GM23338 (cell line): ENCODE measurements at regions not wholly inside any gene's neighbourhood (a gene's known extent, or its start where the extent isn't known, plus 50 kb on each side); places are given as distances from the start of the nearest gene placed in this dataset.

Experiments used
- ATAC-seq: fragments of 200-7000 bp; cut with Tn5 transposase; 3 replicates; pipeline ENCODE4 v1.9.1; 2020
- DNase-seq: peaks from one replicate; pipeline ENCODE4 v3.0.0-alpha.2; 2015; ENCODE audit warnings: low spot score
- H2AFZ ChIP-seq: fragments of 200-600 bp; sonication (generic); 2 replicates; pipeline ENCODE4 v1.8.0; 2016; ENCODE audit warnings: antibody characterized with exemption, mild to moderate bottlenecking, moderate library complexity
- H3F3A ChIP-seq: fragments of 200-600 bp; sonication (generic); replicated peaks from 2 replicates; pipeline ENCODE4 v1.8.0; 2017; ENCODE audit warnings: antibody characterized with exemption, mixed run types, low read depth
- H3K27ac ChIP-seq: fragments of 200-600 bp; sonication (generic); 2 replicates; pipeline ENCODE4 v1.6.1; 2016; ENCODE audit warnings: low read depth
- H3K27me3 ChIP-seq: fragments of 200-600 bp; sonication (generic); 2 replicates; pipeline ENCODE4 v1.8.0; 2016; ENCODE audit warnings: mild to moderate bottlenecking, mixed run types, moderate library complexity; ENCODE audit not compliant: insufficient read depth
- H3K36me3 ChIP-seq: fragments of 200-600 bp; sonication (generic); 2 replicates; pipeline ENCODE4 v1.8.0; 2016; ENCODE audit warnings: mild to moderate bottlenecking; ENCODE audit not compliant: insufficient read depth
- H3K4me1 ChIP-seq: fragments of 200-600 bp; sonication (generic); 2 replicates; pipeline ENCODE4 v1.8.0; 2016; ENCODE audit warnings: mild to moderate bottlenecking, moderate library complexity; ENCODE audit not compliant: insufficient read depth
- H3K4me2 ChIP-seq: fragments of 200-600 bp; sonication (generic); 2 replicates; pipeline ENCODE4 v1.7.1; 2017; ENCODE audit warnings: mixed run types
- H3K4me3 ChIP-seq: fragments of 200-600 bp; sonication (generic); 2 replicates; pipeline ENCODE4 v1.6.1; 2016; ENCODE audit warnings: mixed run types
- H3K79me2 ChIP-seq: fragments of 200-600 bp; sonication (generic); replicated peaks from 2 replicates; pipeline ENCODE4 v1.8.0; 2017; ENCODE audit warnings: mild to moderate bottlenecking; ENCODE audit not compliant: insufficient read depth
- H3K9me2 ChIP-seq: fragments of 200-600 bp; sonication (generic); 2 replicates; pipeline ENCODE4 v1.8.0; 2017; ENCODE audit not compliant: insufficient read depth
- H4K20me1 ChIP-seq: fragments of 200-600 bp; sonication (generic); replicated peaks from 2 replicates; pipeline ENCODE4 v1.8.0; 2017; ENCODE audit warnings: mild to moderate bottlenecking; ENCODE audit not compliant: insufficient read depth
- H3K27ac Mint-ChIP-seq: 2 replicates; pipeline ENCODE4 v1.8.0; 2020; ENCODE audit warnings: inconsistent platforms, mild to moderate bottlenecking, moderate library complexity, mixed read lengths
- H3K27me3 Mint-ChIP-seq: 3 replicates; pipeline ENCODE4 v1.8.0; 2022; ENCODE audit warnings: low read depth, mild to moderate bottlenecking, moderate library complexity, mixed read lengths, inconsistent platforms; ENCODE audit not compliant: insufficient read depth, poor library complexity
- H3K36me3 Mint-ChIP-seq: 3 replicates; pipeline ENCODE4 v1.8.0; 2021; ENCODE audit warnings: low read depth, mild to moderate bottlenecking, inconsistent platforms, moderate library complexity, mixed read lengths
- H3K4me1 Mint-ChIP-seq: 3 replicates; pipeline ENCODE4 v1.8.0; 2020; ENCODE audit warnings: mild to moderate bottlenecking, inconsistent platforms, mixed read lengths
- H3K4me3 Mint-ChIP-seq: 3 replicates; pipeline ENCODE4 v1.8.0; 2021; ENCODE audit warnings: moderate library complexity, mild to moderate bottlenecking, inconsistent platforms, mixed read lengths
- H3K9me3 Mint-ChIP-seq: 3 replicates; pipeline ENCODE4 v1.8.0; 2020; ENCODE audit warnings: moderate library complexity, mild to moderate bottlenecking, inconsistent platforms, mixed read lengths
- CREB1 ChIP-seq: fragments of 250-450 bp; sonication (Bioruptor Pico); IDR thresholded peaks from 2 replicates; pipeline ENCODE4 v1.5.0; 2020; ENCODE audit warnings: low read depth, mild to moderate bottlenecking, moderate library complexity
- EZH2 ChIP-seq: fragments of 200-600 bp; sonication (generic); IDR thresholded peaks from one replicate; pipeline ENCODE4 v1.8.0; 2017; ENCODE audit warnings: antibody characterized with exemption, mild to moderate bottlenecking, low read depth; ENCODE audit not compliant: unreplicated experiment
- EZH2phosphoT487 ChIP-seq: fragments of 200-600 bp; sonication (generic); IDR thresholded peaks from one replicate; pipeline ENCODE4 v1.8.1; 2018; ENCODE audit warnings: antibody characterized with exemption; ENCODE audit not compliant: unreplicated experiment
- JUNB ChIP-seq: IDR thresholded peaks from one replicate; pipeline ENCODE4 v1.6.1; 2016; ENCODE audit warnings: antibody characterized with exemption; ENCODE audit not compliant: unreplicated experiment
- NANOG ChIP-seq: IDR thresholded peaks from 2 replicates; pipeline ENCODE4 v1.6.1; 2016; ENCODE audit warnings: antibody characterized with exemption, borderline replicate concordance
- POLR2AphosphoS5 ChIP-seq: IDR thresholded peaks from 2 replicates; pipeline ENCODE4 v1.6.1; 2016; ENCODE audit warnings: antibody characterized with exemption, low read depth
- STAT1 ChIP-seq: IDR thresholded peaks from one replicate; pipeline ENCODE4 v1.6.1; 2016; ENCODE audit warnings: antibody characterized with exemption; ENCODE audit not compliant: unreplicated experiment
- ZNF114 ChIP-seq: fragments of 250-450 bp; sonication (Bioruptor Pico); IDR thresholded peaks from 2 replicates; pipeline ENCODE4 v1.5.0; 2020; ENCODE audit warnings: mild to moderate bottlenecking, moderate library complexity
- ZNF331 ChIP-seq: fragments of 250-450 bp; sonication (Bioruptor Pico); IDR thresholded peaks from 2 replicates; pipeline ENCODE4 v1.5.0; 2020; ENCODE audit warnings: low read depth, mild to moderate bottlenecking, moderate library complexity
- TF ChIP-seq, protein P1 (sequence below), 2 experiments: fragments of 200-600 bp in 1 of 2; sonication (generic) in 1 of 2; conservative IDR thresholded peaks; 2 replicates each; pipeline versions ENCODE4 v1.5.1 to v1.6.1; 2016 to 2017; ENCODE audit warnings: antibody characterized with exemption in 2 of 2, low read depth in 2 of 2, mild to moderate bottlenecking in 2 of 2, moderate library complexity in 1 of 2
- TF ChIP-seq, protein P2 (sequence below): IDR thresholded peaks from one replicate; pipeline ENCODE4 v1.6.1; 2018; ENCODE audit warnings: antibody characterized with exemption; ENCODE audit not compliant: unreplicated experiment
- TF ChIP-seq, protein P3 (sequence below): IDR thresholded peaks from 2 replicates; pipeline ENCODE4 v1.6.1; 2016; ENCODE audit warnings: antibody characterized with exemption

DNA sequence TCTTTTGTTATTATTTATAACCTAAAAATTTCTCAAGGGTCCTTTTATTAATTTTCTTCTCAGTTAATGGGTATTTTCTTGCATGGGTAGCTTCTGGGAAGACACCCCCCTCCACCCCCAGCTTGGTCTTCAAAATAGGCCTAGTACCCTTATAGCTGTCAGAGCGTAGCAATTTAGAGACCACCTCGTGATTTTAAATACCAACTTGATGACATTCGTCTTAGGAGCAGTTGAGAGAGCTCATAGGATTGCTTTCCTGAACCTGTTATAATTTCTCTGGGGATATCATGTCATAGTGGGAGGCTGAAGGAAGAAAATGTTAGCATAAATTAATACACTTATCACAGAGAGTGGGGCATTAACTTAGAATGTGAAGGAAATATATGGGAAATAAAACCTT lies 83.1 kb upstream of the MLIP start (continued):
- TF ChIP-seq, protein P1, sequence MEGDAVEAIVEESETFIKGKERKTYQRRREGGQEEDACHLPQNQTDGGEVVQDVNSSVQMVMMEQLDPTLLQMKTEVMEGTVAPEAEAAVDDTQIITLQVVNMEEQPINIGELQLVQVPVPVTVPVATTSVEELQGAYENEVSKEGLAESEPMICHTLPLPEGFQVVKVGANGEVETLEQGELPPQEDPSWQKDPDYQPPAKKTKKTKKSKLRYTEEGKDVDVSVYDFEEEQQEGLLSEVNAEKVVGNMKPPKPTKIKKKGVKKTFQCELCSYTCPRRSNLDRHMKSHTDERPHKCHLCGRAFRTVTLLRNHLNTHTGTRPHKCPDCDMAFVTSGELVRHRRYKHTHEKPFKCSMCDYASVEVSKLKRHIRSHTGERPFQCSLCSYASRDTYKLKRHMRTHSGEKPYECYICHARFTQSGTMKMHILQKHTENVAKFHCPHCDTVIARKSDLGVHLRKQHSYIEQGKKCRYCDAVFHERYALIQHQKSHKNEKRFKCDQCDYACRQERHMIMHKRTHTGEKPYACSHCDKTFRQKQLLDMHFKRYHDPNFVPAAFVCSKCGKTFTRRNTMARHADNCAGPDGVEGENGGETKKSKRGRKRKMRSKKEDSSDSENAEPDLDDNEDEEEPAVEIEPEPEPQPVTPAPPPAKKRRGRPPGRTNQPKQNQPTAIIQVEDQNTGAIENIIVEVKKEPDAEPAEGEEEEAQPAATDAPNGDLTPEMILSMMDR (conservative IDR thresholded peaks at IDR 0.05; ENCODE audit: low read depth in 2 of 2): no peak
- TF ChIP-seq POLR2AphosphoS5: no peak
- TF ChIP-seq ZNF331 (CRISPR knock-in tag): no peak
- TF ChIP-seq, protein P2, sequence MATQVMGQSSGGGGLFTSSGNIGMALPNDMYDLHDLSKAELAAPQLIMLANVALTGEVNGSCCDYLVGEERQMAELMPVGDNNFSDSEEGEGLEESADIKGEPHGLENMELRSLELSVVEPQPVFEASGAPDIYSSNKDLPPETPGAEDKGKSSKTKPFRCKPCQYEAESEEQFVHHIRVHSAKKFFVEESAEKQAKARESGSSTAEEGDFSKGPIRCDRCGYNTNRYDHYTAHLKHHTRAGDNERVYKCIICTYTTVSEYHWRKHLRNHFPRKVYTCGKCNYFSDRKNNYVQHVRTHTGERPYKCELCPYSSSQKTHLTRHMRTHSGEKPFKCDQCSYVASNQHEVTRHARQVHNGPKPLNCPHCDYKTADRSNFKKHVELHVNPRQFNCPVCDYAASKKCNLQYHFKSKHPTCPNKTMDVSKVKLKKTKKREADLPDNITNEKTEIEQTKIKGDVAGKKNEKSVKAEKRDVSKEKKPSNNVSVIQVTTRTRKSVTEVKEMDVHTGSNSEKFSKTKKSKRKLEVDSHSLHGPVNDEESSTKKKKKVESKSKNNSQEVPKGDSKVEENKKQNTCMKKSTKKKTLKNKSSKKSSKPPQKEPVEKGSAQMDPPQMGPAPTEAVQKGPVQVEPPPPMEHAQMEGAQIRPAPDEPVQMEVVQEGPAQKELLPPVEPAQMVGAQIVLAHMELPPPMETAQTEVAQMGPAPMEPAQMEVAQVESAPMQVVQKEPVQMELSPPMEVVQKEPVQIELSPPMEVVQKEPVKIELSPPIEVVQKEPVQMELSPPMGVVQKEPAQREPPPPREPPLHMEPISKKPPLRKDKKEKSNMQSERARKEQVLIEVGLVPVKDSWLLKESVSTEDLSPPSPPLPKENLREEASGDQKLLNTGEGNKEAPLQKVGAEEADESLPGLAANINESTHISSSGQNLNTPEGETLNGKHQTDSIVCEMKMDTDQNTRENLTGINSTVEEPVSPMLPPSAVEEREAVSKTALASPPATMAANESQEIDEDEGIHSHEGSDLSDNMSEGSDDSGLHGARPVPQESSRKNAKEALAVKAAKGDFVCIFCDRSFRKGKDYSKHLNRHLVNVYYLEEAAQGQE: no peak
- TF ChIP-seq ZNF114 (CRISPR knock-in tag): no peak
- no peak for TF ChIP-seq CREB1 (CRISPR knock-in tag)
- TF ChIP-seq STAT1: no peak
- TF ChIP-seq NANOG: no peak
- no peak for TF ChIP-seq JUNB

DNA sequence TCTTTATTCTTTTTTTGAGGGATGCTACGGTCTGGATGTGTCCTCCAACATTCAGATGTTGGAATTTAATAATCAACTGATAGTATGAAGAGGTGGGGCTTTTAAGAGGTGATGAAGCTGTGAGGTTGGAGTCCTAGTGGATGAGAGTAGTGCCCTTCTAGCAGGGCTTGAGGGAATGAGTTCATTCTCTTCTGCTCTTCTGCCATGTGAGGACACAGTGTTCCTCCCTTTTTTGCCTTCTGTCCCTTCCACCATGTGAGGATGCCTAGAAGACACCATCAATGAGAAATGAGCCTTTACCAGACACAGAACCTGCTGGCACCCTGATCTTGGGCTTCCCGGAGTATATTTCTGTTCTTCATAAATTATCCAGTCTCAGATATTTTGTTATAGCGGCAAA lies 82.1 kb upstream of the MLIP start:
- Histone ChIP-seq H4K20me1 (no peaks in the 10 kb centered on the region), H3K9me2 (no peaks in the 10 kb centered on the region)
- TF ChIP-seq ZNF331 (CRISPR knock-in tag) (no peak), POLR2AphosphoS5 (no peak), NANOG (no peak), STAT1 (no peak), EZH2 (no peak), JUNB (no peak), ZNF114 (CRISPR knock-in tag) (no peak), EZH2phosphoT487 (no peak)
- TF ChIP-seq, protein P3, sequence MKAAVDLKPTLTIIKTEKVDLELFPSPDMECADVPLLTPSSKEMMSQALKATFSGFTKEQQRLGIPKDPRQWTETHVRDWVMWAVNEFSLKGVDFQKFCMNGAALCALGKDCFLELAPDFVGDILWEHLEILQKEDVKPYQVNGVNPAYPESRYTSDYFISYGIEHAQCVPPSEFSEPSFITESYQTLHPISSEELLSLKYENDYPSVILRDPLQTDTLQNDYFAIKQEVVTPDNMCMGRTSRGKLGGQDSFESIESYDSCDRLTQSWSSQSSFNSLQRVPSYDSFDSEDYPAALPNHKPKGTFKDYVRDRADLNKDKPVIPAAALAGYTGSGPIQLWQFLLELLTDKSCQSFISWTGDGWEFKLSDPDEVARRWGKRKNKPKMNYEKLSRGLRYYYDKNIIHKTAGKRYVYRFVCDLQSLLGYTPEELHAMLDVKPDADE: no peak
- TF ChIP-seq, protein P2: no peak

More for the DNA sequence above, 82.1 kb upstream of the MLIP start:
- Mint-ChIP-seq H3K27ac (no peak overlapping the region), H3K27me3 (peaks cover 5% of the 10 kb centered on the region), H3K36me3 (no peaks in the 10 kb centered on the region), H3K9me3 (no peaks in the 10 kb centered on the region), H3K4me1 (peaks cover 5% of the 10 kb centered on the region; the same call in 2 of the 3 replicates), H3K4me3 (no peak overlapping the region)
- Histone ChIP-seq H3K36me3 (no peaks in the 10 kb centered on the region), H3K4me3 (no peak overlapping the region), H3F3A (no peaks in the 10 kb centered on the region), H2AFZ (no peak overlapping the region), H3K27me3 (no peaks in the 10 kb centered on the region), H3K27ac (no peak overlapping the region), H3K4me2 (no peak overlapping the region), H3K4me1 (no peaks in the 10 kb centered on the region), H3K79me2 (no peaks in the 10 kb centered on the region)
- ATAC-seq (no peak), DNase-seq (no peak)
